ENCODE measurements at regions not wholly inside any gene's neighbourhood (a gene's known extent, or its start where the extent isn't known, plus 50 kb on each side); places are given as distances from the start of the nearest gene placed in this dataset.

DNA sequence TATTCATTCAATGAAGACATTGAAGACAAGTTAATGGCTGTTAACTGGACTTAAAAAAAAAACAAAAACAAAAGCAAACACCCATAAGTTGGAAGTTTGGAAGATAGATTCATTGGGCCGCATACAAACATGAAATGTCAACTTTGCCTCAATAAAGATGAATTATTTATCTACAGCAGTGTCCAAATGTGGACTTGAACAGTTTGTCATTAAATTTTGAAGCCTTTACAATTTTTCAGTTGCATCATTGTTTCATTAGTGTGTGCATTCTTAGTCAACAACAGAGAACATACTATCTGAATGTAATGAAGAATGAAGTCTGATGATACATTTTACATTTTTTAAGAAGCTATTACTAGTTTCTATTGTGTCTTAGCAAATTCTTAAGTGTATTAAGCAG is 152.1 kb downstream of the SLIT2 start:
- Mint-ChIP-seq H3K9me3 (no peaks in the 10 kb centered on the region), H3K27ac (no peak overlapping the region), H3K36me3 (ENCODE audit: low read depth) (no peaks in the 10 kb centered on the region), H3K4me1 (ENCODE audit: low read depth) (no peaks in the 10 kb centered on the region), H3K27me3 (ENCODE audit: low read depth) (no peaks in the 10 kb centered on the region), H3K4me3 (no peak overlapping the region)

DNA sequence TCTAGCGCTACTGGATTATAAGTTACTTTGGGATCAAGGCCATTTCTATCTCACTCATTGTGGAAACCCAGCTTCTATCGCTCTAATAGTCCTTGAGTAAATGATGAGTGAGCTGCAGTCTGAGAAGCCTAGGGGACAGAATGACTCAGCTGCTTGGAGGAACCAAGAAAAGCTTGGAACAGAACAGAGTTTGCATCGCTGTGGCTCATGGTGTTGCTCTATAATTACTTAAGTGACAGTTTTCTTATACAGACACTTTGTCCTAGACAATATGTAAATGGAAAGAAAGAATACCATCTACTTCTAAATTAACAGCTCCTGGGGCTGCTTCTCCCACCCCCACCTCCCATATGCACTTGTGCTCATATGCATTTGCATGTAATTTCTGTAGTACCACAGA is 156.9 kb downstream of the SLIT2 start:
- no peaks in the 10 kb centered on the region for H3K4me1 Mint-ChIP-seq (ENCODE audit: low read depth)
- H3K36me3 Mint-ChIP-seq (ENCODE audit: low read depth), result no peaks in the 10 kb centered on the region
- no peaks in the 10 kb centered on the region for H3K9me3 Mint-ChIP-seq
- H3K4me3 Mint-ChIP-seq, result no peak overlapping the region
- H3K27ac Mint-ChIP-seq, result peak overlapping the region; percentile 31
- peaks cover 4% of the 10 kb centered on the region for H3K27me3 Mint-ChIP-seq (ENCODE audit: low read depth)

DNA sequence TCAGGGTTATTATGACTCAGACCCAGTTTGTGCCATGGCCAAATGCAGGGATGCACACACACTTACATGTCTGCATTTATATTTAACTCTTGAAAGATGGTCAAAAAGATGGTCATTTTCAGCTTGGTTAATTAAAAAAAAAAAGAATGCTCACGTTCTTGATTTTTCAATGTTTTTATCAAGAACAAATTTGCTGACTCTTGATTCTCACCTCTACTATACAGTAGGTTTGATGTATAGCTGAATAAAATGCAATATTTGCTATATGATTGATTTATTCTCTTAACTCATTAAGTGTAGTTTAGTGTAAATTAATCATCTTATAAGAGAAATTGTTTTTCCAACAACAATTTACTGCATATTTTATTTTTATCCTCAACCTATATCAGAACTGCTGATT is 160.4 kb downstream of the SLIT2 start:
- no peaks in the 10 kb centered on the region for H3K9me3 Mint-ChIP-seq
- H3K27me3 Mint-ChIP-seq (ENCODE audit: low read depth), result peaks cover 4% of the 10 kb centered on the region
- no peaks in the 10 kb centered on the region for H3K36me3 Mint-ChIP-seq (ENCODE audit: low read depth)
- H3K4me1 Mint-ChIP-seq (ENCODE audit: low read depth), result no peaks in the 10 kb centered on the region
- no peak overlapping the region for H3K4me3 Mint-ChIP-seq
- H3K27ac Mint-ChIP-seq, result no peak overlapping the region

DNA sequence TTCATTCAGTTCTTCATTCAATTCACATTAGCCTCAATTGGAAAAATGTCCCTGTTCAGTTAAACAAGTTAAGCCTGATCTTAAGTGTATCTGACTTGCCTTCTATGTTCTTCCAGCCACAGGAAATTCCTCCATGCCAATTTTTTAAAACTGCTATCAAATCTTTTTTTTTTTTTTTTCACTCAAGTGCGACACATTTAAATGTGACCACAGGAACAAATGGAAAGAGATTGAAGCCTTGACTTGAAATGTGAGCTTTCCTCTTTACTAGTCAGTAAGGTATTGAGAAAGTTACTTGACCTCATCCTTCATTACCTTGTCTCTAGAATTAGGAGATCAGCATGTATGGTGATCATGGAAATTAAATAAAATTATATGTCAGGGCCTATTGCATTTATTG is 165.1 kb downstream of the SLIT2 start:
- Mint-ChIP-seq H3K27ac (no peak overlapping the region), H3K4me3 (no peak overlapping the region), H3K4me1 (ENCODE audit: low read depth) (peaks cover 6% of the 10 kb centered on the region), H3K27me3 (ENCODE audit: low read depth) (peaks cover under 1% of the 10 kb centered on the region), H3K36me3 (ENCODE audit: low read depth) (no peaks in the 10 kb centered on the region), H3K9me3 (no peaks in the 10 kb centered on the region)

DNA sequence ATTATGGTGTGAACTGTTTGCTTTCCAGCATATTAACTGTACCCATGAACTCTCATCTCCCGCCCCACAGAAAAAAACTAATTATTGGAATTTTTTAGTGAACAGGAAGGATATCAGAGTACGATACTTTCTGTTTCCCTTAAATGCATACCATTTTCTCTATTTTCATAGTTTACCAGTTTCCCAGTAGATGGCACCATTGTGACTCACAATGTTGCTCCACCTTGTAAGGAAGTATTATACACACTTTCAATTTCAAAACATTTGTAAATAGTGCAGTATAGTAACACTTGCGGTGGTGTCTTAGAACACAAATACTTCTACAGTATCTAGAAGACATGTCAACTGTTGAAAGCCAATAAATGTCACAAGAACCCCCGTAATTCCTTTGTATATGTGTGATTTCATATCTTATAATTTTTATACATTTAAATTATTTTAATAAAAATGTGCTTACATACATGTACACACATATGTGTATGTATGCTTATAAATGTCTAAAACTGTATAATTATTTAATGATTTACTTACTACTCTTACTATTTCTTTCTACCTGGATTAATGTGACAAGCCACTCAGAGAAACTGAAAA is 167.3 kb downstream of the SLIT2 start:
- H3K27ac Mint-ChIP-seq, result peak overlapping the region; percentile 7

DNA sequence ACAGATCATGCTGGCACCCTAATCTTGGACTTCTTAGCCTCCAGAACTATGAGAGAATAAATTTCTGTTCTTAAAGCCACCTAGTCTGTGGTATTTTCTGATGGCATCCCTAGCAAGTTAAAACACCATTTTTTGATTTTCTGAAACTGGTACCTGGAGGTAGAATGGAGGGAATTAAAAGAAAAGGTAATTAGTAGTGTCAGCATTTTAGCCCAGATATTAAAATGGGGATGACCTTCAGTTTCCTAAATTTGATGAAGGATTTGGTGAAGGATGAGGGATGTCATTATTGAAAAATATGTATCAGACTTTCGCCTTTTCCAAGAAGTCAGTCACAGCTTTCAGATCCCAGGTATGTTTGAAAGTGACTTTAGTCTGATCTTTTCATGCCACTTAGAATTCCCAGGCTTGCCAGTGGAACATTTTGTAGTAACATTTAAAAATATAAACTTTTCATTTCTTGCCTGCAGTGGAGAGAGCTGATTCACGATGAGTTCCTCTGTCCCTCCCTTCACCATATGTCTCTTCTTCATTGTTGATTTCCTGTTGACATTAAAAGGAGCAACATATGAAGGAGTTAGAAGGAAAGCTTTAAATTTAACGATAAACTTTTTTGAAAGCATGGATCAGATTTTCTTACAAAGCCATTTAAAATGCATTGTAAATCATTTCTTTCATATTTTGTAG is 169.4 kb downstream of the SLIT2 start:
- Mint-ChIP-seq H3K4me3 (no peak overlapping the region), H3K4me1 (ENCODE audit: low read depth) (peaks cover 6% of the 10 kb centered on the region), H3K27ac (no peak overlapping the region), H3K9me3 (no peaks in the 10 kb centered on the region), H3K36me3 (ENCODE audit: low read depth) (no peaks in the 10 kb centered on the region), H3K27me3 (ENCODE audit: low read depth) (peaks cover 3% of the 10 kb centered on the region)

More for the DNA sequence above, 167.3 kb downstream of the SLIT2 start:
- H3K36me3 Mint-ChIP-seq (ENCODE audit: low read depth), result no peaks in the 10 kb centered on the region
- H3K4me3 Mint-ChIP-seq, result peak overlapping the region; percentile 43
- H3K4me1 Mint-ChIP-seq (ENCODE audit: low read depth), result peaks cover 6% of the 10 kb centered on the region
- peaks cover 3% of the 10 kb centered on the region for H3K27me3 Mint-ChIP-seq (ENCODE audit: low read depth)
- no peaks in the 10 kb centered on the region for H3K9me3 Mint-ChIP-seq

DNA sequence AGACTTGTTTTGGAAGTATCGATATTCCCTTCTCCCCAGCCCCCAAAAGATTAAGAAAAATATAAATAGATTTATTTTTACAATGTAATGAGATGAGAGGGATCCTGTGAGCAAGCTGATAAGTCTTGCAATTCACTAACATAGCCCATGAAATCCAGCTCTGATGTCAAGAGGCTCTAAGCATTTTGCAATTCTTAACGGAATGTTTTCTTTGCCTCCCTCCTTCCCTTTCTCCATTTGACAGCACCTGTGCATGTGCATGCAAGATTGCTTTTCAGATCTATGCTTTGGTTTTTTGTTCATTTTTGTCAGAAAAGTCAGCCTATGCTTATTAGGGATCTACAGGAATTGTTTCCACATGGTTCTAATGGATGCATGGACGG is 169.9 kb downstream of the SLIT2 start:
- H3K4me1 Mint-ChIP-seq (ENCODE audit: low read depth), result peaks cover 6% of the 10 kb centered on the region
- no peaks in the 10 kb centered on the region for H3K9me3 Mint-ChIP-seq
- H3K36me3 Mint-ChIP-seq (ENCODE audit: low read depth), result no peaks in the 10 kb centered on the region
- H3K27ac Mint-ChIP-seq, result no peak overlapping the region
- H3K27me3 Mint-ChIP-seq (ENCODE audit: low read depth), result peaks cover 7% of the 10 kb centered on the region
- no peak overlapping the region for H3K4me3 Mint-ChIP-seq

DNA sequence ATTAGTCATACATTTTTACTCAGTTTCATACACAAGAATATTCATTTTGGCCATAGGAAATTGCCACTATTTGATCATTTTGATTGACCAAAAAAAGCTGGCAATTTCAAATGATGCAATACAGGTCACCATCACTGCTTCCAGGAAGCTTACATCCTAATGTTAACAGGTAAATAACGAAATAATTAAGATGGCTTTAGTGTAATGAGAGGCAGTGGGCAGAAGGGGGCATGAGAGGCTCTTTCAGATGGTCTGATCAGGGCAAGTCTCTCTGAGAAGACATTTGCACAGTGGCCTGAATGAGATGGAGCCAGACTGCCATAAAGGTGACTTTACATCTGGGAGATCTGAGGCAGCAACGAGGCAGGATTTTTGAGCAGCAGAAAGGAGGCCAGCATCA is 170.7 kb downstream of the SLIT2 start:
- H3K9me3 Mint-ChIP-seq, result no peaks in the 10 kb centered on the region
- peaks cover 6% of the 10 kb centered on the region for H3K4me1 Mint-ChIP-seq (ENCODE audit: low read depth)
- no peaks in the 10 kb centered on the region for H3K36me3 Mint-ChIP-seq (ENCODE audit: low read depth)
- H3K4me3 Mint-ChIP-seq, result no peak overlapping the region
- no peak overlapping the region for H3K27ac Mint-ChIP-seq
- peaks cover 7% of the 10 kb centered on the region for H3K27me3 Mint-ChIP-seq (ENCODE audit: low read depth)

DNA sequence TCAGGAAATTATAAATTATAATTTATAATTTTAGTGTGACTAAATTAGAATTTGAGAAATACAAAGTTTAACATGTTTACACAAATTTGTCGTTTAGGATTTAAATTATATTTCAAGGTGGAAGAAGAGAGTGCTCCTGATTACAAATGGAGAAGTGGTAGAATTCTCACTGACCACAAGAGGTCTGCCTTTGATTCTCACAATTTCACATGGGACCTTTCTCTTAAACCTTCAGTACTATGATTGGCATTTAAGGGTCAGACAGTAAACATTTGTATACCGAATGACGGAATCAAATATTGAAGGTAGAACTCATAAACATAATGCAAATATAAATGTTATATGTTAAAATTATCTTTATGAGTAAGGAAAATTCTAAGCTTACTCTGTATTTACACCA is 171.7 kb downstream of the SLIT2 start:
- Mint-ChIP-seq H3K4me1 (ENCODE audit: low read depth) (peaks cover 6% of the 10 kb centered on the region), H3K27ac (no peak overlapping the region), H3K27me3 (ENCODE audit: low read depth) (peaks cover 7% of the 10 kb centered on the region), H3K9me3 (no peaks in the 10 kb centered on the region), H3K36me3 (ENCODE audit: low read depth) (no peaks in the 10 kb centered on the region), H3K4me3 (no peak overlapping the region)

DNA sequence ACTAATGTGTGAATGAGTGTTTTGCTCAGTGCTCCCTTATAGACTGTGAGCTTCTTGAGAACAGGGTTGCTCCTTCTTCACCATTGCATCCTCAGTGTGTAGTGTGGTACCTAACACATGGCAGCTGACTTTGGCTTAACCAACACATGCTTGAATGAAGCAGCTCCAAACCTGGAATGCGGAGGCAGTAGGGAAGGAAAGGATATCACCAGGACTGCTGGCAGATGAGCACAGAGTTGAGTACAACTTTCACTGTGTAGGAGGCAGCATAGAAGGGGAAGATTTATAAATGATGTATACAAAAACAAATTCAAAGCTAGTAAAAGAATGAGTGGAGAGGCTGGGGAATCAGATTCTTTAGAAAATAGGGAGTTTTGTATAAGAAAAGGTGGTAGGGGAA is 174.3 kb downstream of the SLIT2 start:
- Mint-ChIP-seq H3K9me3 (no peaks in the 10 kb centered on the region), H3K4me3 (no peak overlapping the region), H3K27me3 (ENCODE audit: low read depth) (peaks cover 7% of the 10 kb centered on the region), H3K4me1 (ENCODE audit: low read depth) (peaks cover 1% of the 10 kb centered on the region), H3K36me3 (ENCODE audit: low read depth) (no peaks in the 10 kb centered on the region), H3K27ac (no peak overlapping the region)

DNA sequence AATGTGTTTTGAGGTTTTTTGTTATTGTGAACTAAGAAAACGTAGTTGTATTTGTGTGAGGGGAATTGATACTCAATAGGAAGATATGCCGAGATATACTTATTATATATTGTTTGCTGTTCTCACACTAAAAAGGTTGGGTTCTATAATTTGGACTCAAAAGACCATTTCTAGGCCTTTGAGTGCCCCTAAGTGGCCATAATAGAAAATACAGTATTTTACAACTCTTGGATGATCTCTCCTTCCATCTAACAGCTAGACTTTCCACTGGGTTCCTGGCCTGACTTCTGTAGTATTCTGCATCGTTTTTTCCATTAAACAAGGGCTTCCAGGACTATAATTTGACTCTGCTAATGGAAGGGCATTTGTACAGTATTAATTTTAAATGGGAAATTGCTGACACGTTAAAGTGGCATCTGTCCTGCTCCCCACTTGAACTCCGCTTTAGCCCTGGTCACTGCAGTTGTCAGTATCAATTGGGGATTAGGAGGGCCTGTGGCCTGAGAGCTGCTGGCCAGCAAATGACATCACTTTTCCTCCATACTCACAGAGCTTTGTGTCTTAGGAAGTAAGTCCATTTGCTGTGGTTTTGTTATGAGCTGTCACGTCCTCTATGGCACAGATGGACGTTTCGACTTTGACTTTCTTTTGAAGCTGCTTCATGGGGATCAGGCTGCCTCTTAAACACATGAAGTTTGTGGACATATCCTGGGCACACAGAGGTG is 176.9 kb downstream of the SLIT2 start:
- Mint-ChIP-seq H3K27ac (no peak overlapping the region), H3K4me1 (ENCODE audit: low read depth) (no peaks in the 10 kb centered on the region), H3K4me3 (no peak overlapping the region), H3K27me3 (ENCODE audit: low read depth) (peaks cover 4% of the 10 kb centered on the region), H3K9me3 (no peaks in the 10 kb centered on the region), H3K36me3 (ENCODE audit: low read depth) (no peaks in the 10 kb centered on the region)

DNA sequence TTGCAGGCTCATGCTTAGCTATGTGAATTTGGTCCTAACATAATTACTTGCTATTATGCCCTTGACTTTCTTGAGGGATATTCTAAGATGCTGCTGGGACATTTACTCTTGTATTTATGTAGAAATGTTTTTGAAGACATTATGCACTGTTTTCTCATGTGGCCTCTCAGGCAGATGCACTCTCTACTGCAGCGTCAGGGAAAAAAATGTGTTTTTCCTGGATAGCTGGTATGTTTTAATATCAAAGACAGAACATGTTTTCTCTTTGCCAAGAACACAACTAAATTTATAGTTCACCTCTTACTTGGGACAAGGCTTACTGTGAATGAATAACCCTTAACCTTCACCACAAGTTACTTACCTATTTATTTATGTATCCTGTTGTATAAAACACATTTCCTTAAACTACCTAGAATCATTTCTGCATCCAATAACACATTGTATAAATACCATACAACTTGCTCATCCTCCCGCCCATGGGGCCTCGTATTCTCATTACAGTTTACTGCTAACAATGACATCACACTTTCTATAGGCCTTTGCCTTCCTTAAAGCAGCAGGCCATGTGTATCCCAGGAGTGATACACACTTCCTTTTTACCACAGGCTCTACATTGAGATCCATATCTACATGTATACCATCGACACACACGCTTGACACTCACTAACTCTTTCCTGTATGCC is 178.7 kb downstream of the SLIT2 start:
- Mint-ChIP-seq H3K4me1 (ENCODE audit: low read depth) (no peaks in the 10 kb centered on the region), H3K4me3 (no peak overlapping the region), H3K9me3 (no peaks in the 10 kb centered on the region), H3K27ac (no peak overlapping the region), H3K27me3 (ENCODE audit: low read depth) (peaks cover 4% of the 10 kb centered on the region), H3K36me3 (ENCODE audit: low read depth) (no peaks in the 10 kb centered on the region)

DNA sequence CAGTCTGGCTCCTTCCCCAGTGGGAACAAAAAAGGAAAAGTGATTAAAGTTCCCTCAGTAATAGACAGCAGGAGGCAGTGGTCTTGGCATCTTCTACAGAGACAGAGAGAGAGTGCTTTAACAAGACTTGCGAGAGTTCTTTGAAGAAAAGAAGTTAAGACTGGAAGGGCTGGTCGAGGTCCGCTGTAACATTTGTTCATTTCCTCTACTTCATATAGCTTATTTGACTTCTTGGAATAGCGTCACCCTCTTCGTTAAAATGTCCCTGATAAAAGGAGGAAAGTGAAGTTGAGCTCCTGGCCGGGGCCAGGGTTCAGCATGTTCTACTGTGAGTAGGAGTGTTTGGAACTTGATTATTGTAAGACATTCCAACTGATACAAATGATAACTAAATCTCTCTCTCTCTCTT is 179.8 kb downstream of the SLIT2 start:
- Mint-ChIP-seq H3K27ac (no peak overlapping the region), H3K4me1 (ENCODE audit: low read depth) (no peaks in the 10 kb centered on the region), H3K4me3 (no peak overlapping the region), H3K36me3 (ENCODE audit: low read depth) (no peaks in the 10 kb centered on the region), H3K27me3 (ENCODE audit: low read depth) (peaks cover under 1% of the 10 kb centered on the region), H3K9me3 (no peaks in the 10 kb centered on the region)

DNA sequence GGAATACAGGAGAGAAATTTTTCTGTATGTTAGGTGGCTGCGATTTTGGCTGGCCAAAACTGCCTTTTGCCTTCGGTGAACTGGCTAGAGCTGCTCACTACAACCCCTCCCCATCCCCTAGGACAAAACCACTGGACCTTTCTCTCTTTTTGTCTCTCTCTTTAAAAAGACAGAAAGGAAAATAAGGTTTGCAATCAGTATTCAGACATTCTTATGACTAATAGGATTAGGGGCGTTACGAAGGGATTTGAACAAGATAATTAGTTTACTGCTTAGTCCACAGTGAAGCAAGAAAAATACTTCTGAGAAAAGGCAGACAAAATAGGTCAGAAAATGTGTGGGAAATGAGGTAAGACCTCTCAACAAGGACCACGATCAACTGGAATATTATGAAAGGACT is 180.4 kb downstream of the SLIT2 start:
- H3K27ac Mint-ChIP-seq, result no peak overlapping the region
- no peaks in the 10 kb centered on the region for H3K4me1 Mint-ChIP-seq (ENCODE audit: low read depth)
- H3K9me3 Mint-ChIP-seq, result no peaks in the 10 kb centered on the region
- no peaks in the 10 kb centered on the region for H3K36me3 Mint-ChIP-seq (ENCODE audit: low read depth)
- no peaks in the 10 kb centered on the region for H3K27me3 Mint-ChIP-seq (ENCODE audit: low read depth)
- no peak overlapping the region for H3K4me3 Mint-ChIP-seq
